Duodenal mucosa (tissue), 2 donors: ENCODE measurements at regions not wholly inside any gene's neighbourhood (a gene's known extent, or its start where the extent isn't known, plus 50 kb on each side); places are given as distances from the start of the nearest gene placed in this dataset.

ENCODE experiments used
- H3K27ac ChIP-seq: one replicate; pipeline ENCODE4 v1.7.0; 2013; ENCODE audit warnings: low read depth, low read length
- H3K27me3 ChIP-seq, 2 donors: one replicate each; pipeline ENCODE4 v1.7.0; 2013; ENCODE audit warnings: low read length in 2 of 2, control low read depth in 1 of 2; ENCODE audit not compliant: insufficient read depth in 2 of 2, control insufficient read depth in 1 of 2
- H3K36me3 ChIP-seq, 2 donors: one replicate each; pipeline ENCODE4 v1.7.0; 2013; ENCODE audit warnings: low read length in 2 of 2, control low read depth in 1 of 2; ENCODE audit not compliant: insufficient read depth in 2 of 2, control insufficient read depth in 1 of 2
- H3K4me1 ChIP-seq, 2 donors: one replicate each; pipeline ENCODE4 v1.7.0; 2013; ENCODE audit warnings: low read length in 2 of 2, control low read depth in 1 of 2; ENCODE audit not compliant: insufficient read depth in 2 of 2, control insufficient read depth in 1 of 2
- H3K4me3 ChIP-seq, 2 donors: one replicate each; pipeline ENCODE4 v1.7.0; 2013; ENCODE audit warnings: low read length in 2 of 2, low read depth in 1 of 2
- H3K9ac ChIP-seq, 2 donors: one replicate each; pipeline ENCODE4 v1.7.0; 2013; ENCODE audit warnings: low read length in 2 of 2, low read depth in 1 of 2
- H3K9me3 ChIP-seq, 2 donors: one replicate each; pipeline ENCODE4 v1.7.0; 2013; ENCODE audit warnings: low read length in 2 of 2, control low read depth in 1 of 2; ENCODE audit not compliant: control insufficient read depth in 1 of 2

DNA sequence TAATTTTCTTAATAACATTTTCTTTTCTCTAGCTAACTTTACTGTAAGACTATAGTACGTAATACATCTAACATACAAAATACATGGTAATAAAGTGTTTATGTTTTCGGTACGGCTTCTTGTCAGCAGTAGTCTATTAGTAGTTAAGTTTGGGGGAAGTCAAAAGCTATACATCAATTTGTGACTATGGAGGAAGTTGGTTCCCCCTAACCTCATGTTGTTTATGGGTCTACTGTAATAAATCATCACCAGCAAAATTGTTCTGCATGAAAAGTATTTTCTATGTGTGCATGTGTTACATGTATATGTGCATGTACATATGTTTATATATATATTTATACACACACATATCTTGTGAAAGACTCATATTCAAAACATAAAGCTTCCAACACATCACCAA, 303.0 kb downstream of the TRIB2 start:
- Histone ChIP-seq H3K9me3 (no peaks in the 10 kb centered on the region), H3K4me3 (no peak overlapping the region), H3K4me1 (no peaks in the 10 kb centered on the region), H3K27ac (no peak overlapping the region), H3K9ac (no peak overlapping the region), H3K36me3 (no peaks in the 10 kb centered on the region), H3K27me3 (peaks cover 0 to 3% of the 10 kb centered on the region in 2 donors)

DNA sequence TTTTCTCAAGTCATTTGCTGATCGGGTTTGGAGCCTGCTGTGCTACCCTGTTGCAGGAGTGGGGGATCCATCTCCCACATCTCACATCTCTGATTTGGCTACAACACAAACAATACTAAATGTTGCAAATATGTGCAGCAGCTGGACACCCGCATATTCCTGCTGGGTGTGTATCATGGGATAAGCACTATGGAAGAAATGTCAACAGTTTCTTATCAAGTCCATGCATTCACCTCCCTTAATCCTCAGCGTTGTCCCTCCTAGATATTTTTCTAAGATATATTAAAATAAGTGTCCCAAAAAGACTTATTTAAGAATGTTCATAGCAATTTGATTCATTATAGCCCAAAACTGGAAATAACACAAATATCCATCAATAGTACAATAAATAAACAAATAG, 303.7 kb downstream of the TRIB2 start:
- H3K4me3 ChIP-seq = no peak overlapping the region
- H3K27ac ChIP-seq = no peak overlapping the region
- peaks cover 0 to 3% of the 10 kb centered on the region in 2 donors for H3K27me3 ChIP-seq
- no peaks in the 10 kb centered on the region for H3K4me1 ChIP-seq
- H3K9ac ChIP-seq = no peak overlapping the region
- H3K36me3 ChIP-seq = no peaks in the 10 kb centered on the region
- no peaks in the 10 kb centered on the region for H3K9me3 ChIP-seq

DNA sequence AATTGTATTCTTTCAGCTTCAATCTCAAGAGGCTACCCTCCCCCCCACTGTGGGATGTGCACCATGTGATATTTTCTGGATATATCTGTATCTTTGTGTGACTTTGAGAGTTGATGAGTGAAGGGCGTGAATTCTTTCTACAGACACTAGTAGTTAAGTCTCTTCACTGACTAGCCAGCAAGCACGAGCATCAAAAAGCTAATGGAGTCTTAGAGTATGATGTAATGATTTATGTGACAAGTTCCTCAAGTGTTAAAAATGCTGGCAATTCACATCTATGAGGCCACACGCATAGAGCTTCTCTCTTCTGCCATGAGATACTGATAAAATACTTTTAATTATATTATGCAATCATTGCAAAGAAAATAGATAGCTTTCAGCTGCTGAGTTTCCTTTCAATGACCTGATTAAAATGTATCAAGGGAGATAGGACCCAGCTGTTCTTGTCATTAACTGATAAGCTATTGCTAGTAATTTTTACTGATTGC, 304.8 kb downstream of the TRIB2 start:
- H3K27ac ChIP-seq = no peak overlapping the region
- H3K27me3 ChIP-seq = no peaks in the 10 kb centered on the region
- H3K36me3 ChIP-seq = no peaks in the 10 kb centered on the region
- H3K4me3 ChIP-seq = no peak overlapping the region
- H3K4me1 ChIP-seq = no peaks in the 10 kb centered on the region
- no peak overlapping the region for H3K9ac ChIP-seq
- no peaks in the 10 kb centered on the region for H3K9me3 ChIP-seq

DNA sequence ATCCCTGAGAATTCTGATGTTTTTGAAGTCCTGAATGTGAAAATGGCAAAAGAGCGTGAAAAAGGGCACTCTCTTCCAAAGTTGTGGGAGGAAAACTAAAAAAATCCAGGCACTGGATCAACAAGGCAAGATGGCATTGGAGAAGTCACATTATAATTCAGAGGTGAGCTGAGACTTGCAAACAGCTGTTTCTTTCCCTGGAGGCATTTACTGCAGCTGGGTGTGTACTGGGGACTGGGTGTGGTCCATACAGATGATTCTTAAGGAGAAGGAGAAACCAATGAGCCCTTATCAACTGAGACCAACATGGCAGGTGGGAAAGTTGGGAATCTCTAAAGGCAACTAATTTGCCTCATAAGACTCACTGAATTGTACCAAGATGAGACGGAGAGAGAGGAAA, 313.9 kb downstream of the TRIB2 start:
- Histone ChIP-seq H3K9ac (no peak overlapping the region), H3K36me3 (no peaks in the 10 kb centered on the region), H3K4me1 (no peaks in the 10 kb centered on the region), H3K27me3 (no peaks in the 10 kb centered on the region), H3K27ac (no peak overlapping the region), H3K9me3 (no peaks in the 10 kb centered on the region), H3K4me3 (no peak overlapping the region)

DNA sequence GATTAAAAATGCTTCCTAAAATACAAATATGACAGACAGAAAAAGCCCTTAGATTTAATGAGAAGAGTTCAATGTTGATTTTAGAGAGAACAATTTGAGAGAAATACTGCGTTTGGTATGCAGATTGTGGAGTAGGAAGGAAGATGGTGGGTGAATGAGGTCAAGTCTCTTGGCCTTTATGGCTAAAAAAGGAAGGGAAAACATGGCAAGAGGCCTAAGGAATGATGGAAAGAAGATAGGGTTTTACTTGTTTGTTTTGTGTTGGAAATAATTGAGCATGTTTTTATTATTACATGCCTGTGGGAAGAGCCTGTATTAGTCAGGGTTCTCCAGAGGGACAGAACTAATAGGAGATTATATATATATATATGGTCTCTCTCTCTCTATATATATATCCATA, 318.1 kb downstream of the TRIB2 start:
- H3K4me3 ChIP-seq = no peak overlapping the region
- H3K27ac ChIP-seq = no peak overlapping the region
- H3K36me3 ChIP-seq = no peaks in the 10 kb centered on the region
- H3K4me1 ChIP-seq = no peaks in the 10 kb centered on the region
- no peak overlapping the region for H3K9ac ChIP-seq
- no peaks in the 10 kb centered on the region for H3K9me3 ChIP-seq
- H3K27me3 ChIP-seq = no peaks in the 10 kb centered on the region

DNA sequence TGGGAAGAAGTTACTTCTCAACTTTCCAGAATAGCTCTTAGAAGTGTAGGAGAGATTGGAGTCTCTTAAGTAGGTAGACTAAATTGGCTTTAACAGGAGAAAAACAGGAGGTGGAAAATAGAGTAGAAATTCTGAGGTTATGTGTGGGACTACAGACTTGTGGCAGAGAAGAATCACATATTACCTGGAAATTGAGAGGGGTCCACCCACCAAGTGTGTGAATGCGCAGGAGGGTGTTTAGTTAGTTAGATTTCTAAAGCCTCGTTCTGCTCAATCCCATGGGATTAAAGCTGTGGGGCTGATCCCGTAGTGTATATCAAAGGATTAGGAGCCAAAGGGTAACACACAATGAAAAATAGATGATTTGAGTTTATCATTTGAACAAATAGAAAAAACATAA, 319.1 kb downstream of the TRIB2 start:
- Histone ChIP-seq H3K27ac (no peak overlapping the region), H3K9ac (no peak overlapping the region), H3K4me3 (no peak overlapping the region), H3K36me3 (no peaks in the 10 kb centered on the region), H3K27me3 (no peaks in the 10 kb centered on the region), H3K9me3 (no peaks in the 10 kb centered on the region), H3K4me1 (no peaks in the 10 kb centered on the region)

DNA sequence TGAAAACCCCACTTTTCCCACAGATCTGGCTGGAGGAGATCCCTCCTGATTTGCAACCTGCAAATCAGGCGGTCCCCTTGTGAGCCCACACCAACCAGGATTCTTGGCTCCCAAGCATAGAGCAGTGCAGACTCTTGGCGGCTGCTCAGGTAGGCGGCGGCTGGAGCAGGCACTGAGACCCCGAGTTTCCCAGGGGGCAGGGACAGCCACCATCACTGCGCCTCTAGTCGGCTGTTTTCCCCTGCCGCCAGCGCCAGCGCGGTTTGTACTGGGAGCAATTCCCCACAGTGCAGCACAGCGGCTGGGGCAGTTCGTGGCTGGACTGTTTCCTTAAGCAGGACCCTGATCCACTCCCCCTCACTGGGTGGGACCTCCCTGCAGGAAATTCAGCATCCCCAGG, 323.3 kb downstream of the TRIB2 start:
- no peaks in the 10 kb centered on the region for H3K36me3 ChIP-seq
- no peak overlapping the region for H3K4me3 ChIP-seq
- no peaks in the 10 kb centered on the region for H3K27me3 ChIP-seq
- no peak overlapping the region for H3K27ac ChIP-seq
- no peak overlapping the region for H3K9ac ChIP-seq
- H3K4me1 ChIP-seq = no peaks in the 10 kb centered on the region
- H3K9me3 ChIP-seq = no peaks in the 10 kb centered on the region

DNA sequence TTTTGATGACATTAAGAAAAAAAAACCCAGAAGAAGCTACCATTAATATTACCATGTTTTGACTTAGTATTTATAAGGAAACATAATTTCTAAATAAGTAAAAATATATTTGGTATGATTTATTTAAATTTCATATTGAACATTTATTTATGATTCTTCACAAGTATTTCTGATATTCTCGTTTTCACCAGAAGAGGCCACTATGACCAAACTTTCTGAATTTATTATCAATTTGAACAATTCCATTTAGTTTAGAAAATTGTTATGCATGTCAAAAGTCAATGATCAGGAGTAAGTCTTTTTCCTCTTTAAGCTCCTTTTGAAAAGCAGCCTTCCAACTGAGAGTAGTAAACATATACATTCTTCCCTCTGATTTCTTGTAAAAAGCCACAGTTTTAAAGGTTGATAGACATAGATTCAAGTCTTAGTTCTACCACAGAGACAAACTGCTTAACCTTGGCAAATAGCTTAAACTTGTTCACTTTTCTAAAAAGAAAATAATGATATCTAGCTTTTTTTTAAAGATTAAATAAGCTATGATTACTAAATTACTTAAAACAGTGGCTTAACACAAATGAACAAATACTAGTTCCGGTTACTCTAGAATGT, 329.9 kb downstream of the TRIB2 start:
- Histone ChIP-seq H3K9ac (no peak overlapping the region), H3K27ac (no peak overlapping the region), H3K9me3 (no peaks in the 10 kb centered on the region), H3K4me1 (no peaks in the 10 kb centered on the region), H3K27me3 (no peaks in the 10 kb centered on the region), H3K4me3 (no peak overlapping the region), H3K36me3 (no peaks in the 10 kb centered on the region)

DNA sequence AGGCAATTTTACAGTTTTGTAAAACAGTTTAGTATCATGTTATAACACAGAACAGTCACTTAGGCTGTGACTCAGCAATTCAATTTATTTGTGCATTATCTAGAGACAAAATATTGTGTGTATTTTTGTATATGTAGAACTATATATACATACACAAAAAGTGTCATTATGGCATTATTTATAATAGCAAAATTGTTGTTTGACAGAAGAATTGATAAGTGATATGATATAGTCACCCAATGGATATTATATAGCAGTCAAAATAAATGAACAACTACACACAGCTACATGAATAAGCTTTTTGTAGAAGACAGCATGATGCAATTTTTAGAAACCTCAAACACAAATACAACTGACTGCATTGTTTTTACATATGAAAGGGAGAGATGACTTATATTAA, 334.0 kb downstream of the TRIB2 start:
- Histone ChIP-seq H3K4me1 (no peaks in the 10 kb centered on the region), H3K27me3 (no peaks in the 10 kb centered on the region), H3K27ac (no peak overlapping the region), H3K4me3 (no peak overlapping the region), H3K9ac (no peak overlapping the region), H3K9me3 (no peaks in the 10 kb centered on the region), H3K36me3 (no peaks in the 10 kb centered on the region)

DNA sequence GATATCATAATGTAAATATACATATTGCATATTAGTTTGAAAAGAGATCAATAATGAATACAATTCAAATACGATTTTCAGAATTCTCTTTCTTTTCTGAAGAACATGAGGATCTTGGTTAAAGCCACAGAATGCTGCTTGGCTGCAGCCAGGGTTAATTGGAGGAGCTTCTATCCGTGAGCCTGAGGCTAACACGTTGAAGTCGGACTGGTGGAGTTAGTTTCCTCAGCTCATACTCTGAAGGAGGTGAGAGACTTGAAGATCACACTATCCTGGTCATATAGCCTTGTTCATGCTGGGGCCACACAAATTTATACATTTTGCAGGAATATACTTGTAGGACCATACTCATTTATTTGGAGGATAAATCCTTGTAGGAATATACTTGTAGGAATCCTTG, 335.8 kb downstream of the TRIB2 start:
- Histone ChIP-seq H3K36me3 (no peaks in the 10 kb centered on the region), H3K9ac (no peak overlapping the region), H3K4me3 (no peak overlapping the region), H3K27me3 (no peaks in the 10 kb centered on the region), H3K4me1 (no peaks in the 10 kb centered on the region), H3K27ac (no peak overlapping the region), H3K9me3 (no peaks in the 10 kb centered on the region)
